GM23338 (cell line): ENCODE measurements at regions not wholly inside any gene's neighbourhood (a gene's known extent, or its start where the extent isn't known, plus 50 kb on each side); places are given as distances from the start of the nearest gene placed in this dataset.

Experiments used
- ATAC-seq: fragments of 200-7000 bp; cut with Tn5 transposase; 3 replicates; pipeline ENCODE4 v1.9.1; 2020
- DNase-seq: peaks from one replicate; pipeline ENCODE4 v3.0.0-alpha.2; 2015; ENCODE audit warnings: low spot score
- H2AFZ ChIP-seq: fragments of 200-600 bp; sonication (generic); 2 replicates; pipeline ENCODE4 v1.8.0; 2016; ENCODE audit warnings: antibody characterized with exemption, mild to moderate bottlenecking, moderate library complexity
- H3F3A ChIP-seq: fragments of 200-600 bp; sonication (generic); replicated peaks from 2 replicates; pipeline ENCODE4 v1.8.0; 2017; ENCODE audit warnings: antibody characterized with exemption, mixed run types, low read depth
- H3K27ac ChIP-seq: fragments of 200-600 bp; sonication (generic); 2 replicates; pipeline ENCODE4 v1.6.1; 2016; ENCODE audit warnings: low read depth
- H3K27me3 ChIP-seq: fragments of 200-600 bp; sonication (generic); 2 replicates; pipeline ENCODE4 v1.8.0; 2016; ENCODE audit warnings: mild to moderate bottlenecking, mixed run types, moderate library complexity; ENCODE audit not compliant: insufficient read depth
- H3K36me3 ChIP-seq: fragments of 200-600 bp; sonication (generic); 2 replicates; pipeline ENCODE4 v1.8.0; 2016; ENCODE audit warnings: mild to moderate bottlenecking; ENCODE audit not compliant: insufficient read depth
- H3K4me1 ChIP-seq: fragments of 200-600 bp; sonication (generic); 2 replicates; pipeline ENCODE4 v1.8.0; 2016; ENCODE audit warnings: mild to moderate bottlenecking, moderate library complexity; ENCODE audit not compliant: insufficient read depth
- H3K4me2 ChIP-seq: fragments of 200-600 bp; sonication (generic); 2 replicates; pipeline ENCODE4 v1.7.1; 2017; ENCODE audit warnings: mixed run types
- H3K4me3 ChIP-seq: fragments of 200-600 bp; sonication (generic); 2 replicates; pipeline ENCODE4 v1.6.1; 2016; ENCODE audit warnings: mixed run types
- H3K79me2 ChIP-seq: fragments of 200-600 bp; sonication (generic); replicated peaks from 2 replicates; pipeline ENCODE4 v1.8.0; 2017; ENCODE audit warnings: mild to moderate bottlenecking; ENCODE audit not compliant: insufficient read depth
- H3K9me2 ChIP-seq: fragments of 200-600 bp; sonication (generic); 2 replicates; pipeline ENCODE4 v1.8.0; 2017; ENCODE audit not compliant: insufficient read depth
- H4K20me1 ChIP-seq: fragments of 200-600 bp; sonication (generic); replicated peaks from 2 replicates; pipeline ENCODE4 v1.8.0; 2017; ENCODE audit warnings: mild to moderate bottlenecking; ENCODE audit not compliant: insufficient read depth
- H3K27ac Mint-ChIP-seq: 2 replicates; pipeline ENCODE4 v1.8.0; 2020; ENCODE audit warnings: inconsistent platforms, mild to moderate bottlenecking, moderate library complexity, mixed read lengths
- H3K27me3 Mint-ChIP-seq: 3 replicates; pipeline ENCODE4 v1.8.0; 2022; ENCODE audit warnings: low read depth, mild to moderate bottlenecking, moderate library complexity, mixed read lengths, inconsistent platforms; ENCODE audit not compliant: insufficient read depth, poor library complexity
- H3K36me3 Mint-ChIP-seq: 3 replicates; pipeline ENCODE4 v1.8.0; 2021; ENCODE audit warnings: low read depth, mild to moderate bottlenecking, inconsistent platforms, moderate library complexity, mixed read lengths
- H3K4me1 Mint-ChIP-seq: 3 replicates; pipeline ENCODE4 v1.8.0; 2020; ENCODE audit warnings: mild to moderate bottlenecking, inconsistent platforms, mixed read lengths
- H3K4me3 Mint-ChIP-seq: 3 replicates; pipeline ENCODE4 v1.8.0; 2021; ENCODE audit warnings: moderate library complexity, mild to moderate bottlenecking, inconsistent platforms, mixed read lengths
- H3K9me3 Mint-ChIP-seq: 3 replicates; pipeline ENCODE4 v1.8.0; 2020; ENCODE audit warnings: moderate library complexity, mild to moderate bottlenecking, inconsistent platforms, mixed read lengths
- CREB1 ChIP-seq: fragments of 250-450 bp; sonication (Bioruptor Pico); IDR thresholded peaks from 2 replicates; pipeline ENCODE4 v1.5.0; 2020; ENCODE audit warnings: low read depth, mild to moderate bottlenecking, moderate library complexity
- ETS1 ChIP-seq: IDR thresholded peaks from 2 replicates; pipeline ENCODE4 v1.6.1; 2016; ENCODE audit warnings: antibody characterized with exemption
- JUNB ChIP-seq: IDR thresholded peaks from one replicate; pipeline ENCODE4 v1.6.1; 2016; ENCODE audit warnings: antibody characterized with exemption; ENCODE audit not compliant: unreplicated experiment
- NANOG ChIP-seq: IDR thresholded peaks from 2 replicates; pipeline ENCODE4 v1.6.1; 2016; ENCODE audit warnings: antibody characterized with exemption, borderline replicate concordance
- POLR2AphosphoS5 ChIP-seq: IDR thresholded peaks from 2 replicates; pipeline ENCODE4 v1.6.1; 2016; ENCODE audit warnings: antibody characterized with exemption, low read depth
- REST ChIP-seq: IDR thresholded peaks from one replicate; pipeline ENCODE4 v1.6.1; 2018; ENCODE audit warnings: antibody characterized with exemption; ENCODE audit not compliant: unreplicated experiment
- STAT1 ChIP-seq: IDR thresholded peaks from one replicate; pipeline ENCODE4 v1.6.1; 2016; ENCODE audit warnings: antibody characterized with exemption; ENCODE audit not compliant: unreplicated experiment
- ZNF114 ChIP-seq: fragments of 250-450 bp; sonication (Bioruptor Pico); IDR thresholded peaks from 2 replicates; pipeline ENCODE4 v1.5.0; 2020; ENCODE audit warnings: mild to moderate bottlenecking, moderate library complexity
- ZNF331 ChIP-seq: fragments of 250-450 bp; sonication (Bioruptor Pico); IDR thresholded peaks from 2 replicates; pipeline ENCODE4 v1.5.0; 2020; ENCODE audit warnings: low read depth, mild to moderate bottlenecking, moderate library complexity

- no peak overlapping the region for H3K4me3 Mint-ChIP-seq
- H2AFZ ChIP-seq = no peak overlapping the region
- ATAC-seq = no peak
These were observed 97.2 kb upstream of the CNTN4 start for GRCh38 chr3:2001306-2002108.

More at GRCh38 chr3:2001306-2002108, 97.2 kb upstream of the CNTN4 start:
- H3K9me2 ChIP-seq = no peaks in the 10 kb centered on the region
- Mint-ChIP-seq H3K27me3 (peaks cover 1% of the 10 kb centered on the region), H3K4me1 (no peaks in the 10 kb centered on the region), H3K9me3 (peaks cover 86% of the 10 kb centered on the region), H3K36me3 (peaks cover 18% of the 10 kb centered on the region), H3K27ac (no peak overlapping the region)
- no peak overlapping the region for H3K4me2 ChIP-seq
- H3K79me2 ChIP-seq = no peaks in the 10 kb centered on the region
- H3K27ac ChIP-seq = no peak overlapping the region
- H3K27me3 ChIP-seq = no peaks in the 10 kb centered on the region
- H3K4me1 ChIP-seq = no peaks in the 10 kb centered on the region
- no peaks in the 10 kb centered on the region for H4K20me1 ChIP-seq
- no peak overlapping the region for H3K4me3 ChIP-seq
- no peaks in the 10 kb centered on the region for H3F3A ChIP-seq
- TF ChIP-seq JUNB (no peak), STAT1 (no peak), CREB1 (no peak), ETS1 (no peak), ZNF114 (CRISPR knock-in tag) (no peak), NANOG (no peak), POLR2AphosphoS5 (no peak), REST (no peak), ZNF331 (CRISPR knock-in tag) (no peak)
- H3K36me3 ChIP-seq = no peaks in the 10 kb centered on the region; the same call in 1 of the 2 replicates
- no peak for DNase-seq
